HepG2 (cell line): ENCODE measurements at regions not wholly inside any gene's neighbourhood (a gene's known extent, or its start where the extent isn't known, plus 50 kb on each side); places are given as distances from the start of the nearest gene placed in this dataset.

Experiments used
- ATAC-seq: fragments of 200-7000 bp; cut with Tn5 transposase; 3 replicates; pipeline ENCODE4 v1.9.1; 2020; ENCODE audit warnings: mild to moderate bottlenecking, moderate library complexity
- BruUV-seq: library from RNA; stranded (reverse); fragments of 400-500 nt; replicated peaks from 2 replicates; lab custom pipeline; 2021; lab: Mats Ljungman, UMichigan
- CTCF ChIA-PET: fragments of 300-600 bp; formaldehyde crosslinking; extraction: SDS; loops from one replicate; lab custom pipeline; 2021; ENCODE audit warnings: low total read pairs, inconsistent platforms, low intra/inter-chr PET ratio; lab: Yijun Ruan, JAX
- POLR2A ChIA-PET: fragments of 350-600 bp; sonication (Branson Sonifier 250); formaldehyde crosslinking; loops from one replicate; lab custom pipeline; 2020; ENCODE audit warnings: antibody characterized with exemption, inconsistent platforms; lab: Yijun Ruan, JAX
- DNase-seq: peaks from one replicate; pipeline ENCODE4 v3.0.0-alpha.2; 2015; ENCODE audit warnings: low spot score
- FAIRE-seq: peaks from 3 replicates; lab custom pipeline; 2011; peaks lifted over from hg19 to GRCh38; lab: Jason Lieb, UNC
- H2AFZ ChIP-seq: one replicate; pipeline ENCODE4 v1.6.1; 2011; ENCODE audit warnings: low read length, inconsistent platforms
- H3K27ac ChIP-seq: fragments of 300-600 bp; 3 replicates; pipeline ENCODE4 v1.8.0; 2011; ENCODE audit warnings: mixed run types, mild to moderate bottlenecking, mixed read lengths, low read length, inconsistent platforms; ENCODE audit not compliant: insufficient read depth; ENCODE audit errors: extremely low read length
- H3K27me3 ChIP-seq, 2 experiments: fragments of 200-600 bp in 1 of 2; 2 replicates in 1 of 2; 3 replicates in 1 of 2; pipeline versions ENCODE4 v1.6.0 to v1.8.0; 2011; ENCODE audit warnings: low read length in 2 of 2, mild to moderate bottlenecking in 2 of 2, moderate library complexity in 2 of 2, inconsistent platforms in 1 of 2; ENCODE audit not compliant: insufficient read depth in 2 of 2, control insufficient read depth in 1 of 2
- H3K36me3 ChIP-seq, 2 experiments: fragments of 200-600 bp in 1 of 2; replicated peaks in 1 of 2; 2 replicates in 1 of 2; 3 replicates in 1 of 2; pipeline versions ENCODE4 v1.5.1 to v1.8.0; 2011; ENCODE audit warnings: low read length in 2 of 2, inconsistent platforms in 1 of 2; ENCODE audit not compliant: insufficient read depth in 2 of 2, control insufficient read depth in 1 of 2
- H3K4me1 ChIP-seq: 2 replicates; pipeline ENCODE4 v1.5.1; 2012; ENCODE audit warnings: low read length, inconsistent platforms; ENCODE audit not compliant: insufficient read depth
- H3K4me2 ChIP-seq: 2 replicates; pipeline ENCODE4 v1.6.0; 2011; ENCODE audit warnings: low read depth, low read length, inconsistent platforms
- H3K4me3 ChIP-seq, 3 experiments: fragments of 200-600 bp in 1 of 3; sonication (generic), shearing (Covaris generic) in 1 of 3; replicated peaks in 1 of 3; 2 replicates each; pipeline ENCODE4 v1.5.1; 2011 to 2016; ENCODE audit warnings: low read length in 3 of 3, inconsistent platforms in 2 of 3, low read depth in 2 of 3, mild to moderate bottlenecking in 2 of 3, control low read depth in 1 of 3, mixed read lengths in 1 of 3; ENCODE audit not compliant: insufficient read depth in 1 of 3
- H3K79me2 ChIP-seq: one replicate; pipeline ENCODE4 v1.6.1; 2011; ENCODE audit warnings: low read length, inconsistent platforms; ENCODE audit not compliant: insufficient read depth
- H3K9ac ChIP-seq: 2 replicates; pipeline ENCODE4 v1.6.0; 2011; ENCODE audit warnings: mild to moderate bottlenecking, low read depth, low read length, inconsistent platforms; ENCODE audit not compliant: insufficient read depth
- H3K9me3 ChIP-seq: 2 replicates; pipeline ENCODE4 v1.5.1; 2012; ENCODE audit warnings: mild to moderate bottlenecking, low read length
- H4K20me1 ChIP-seq: 2 replicates; pipeline ENCODE4 v1.6.0; 2011; ENCODE audit warnings: inconsistent platforms, mild to moderate bottlenecking, low read length, moderate library complexity; ENCODE audit not compliant: insufficient read depth
- AHDC1 ChIP-seq: sonication (generic); formaldehyde crosslinking; IDR thresholded peaks from 2 replicates; pipeline ENCODE4 v1.5.1; 2020; ENCODE audit warnings: mild to moderate bottlenecking, missing genetic modification reagents, borderline replicate concordance
- ATF7-NPFF ChIP-seq: sonication (generic); formaldehyde crosslinking; IDR thresholded peaks from 2 replicates; pipeline ENCODE4 v1.8.1; 2023; ENCODE audit warnings: mild to moderate bottlenecking, low read depth, missing genetic modification reagents, moderate library complexity
- DNMT3B ChIP-seq: conservative IDR thresholded peaks from 2 replicates; pipeline ENCODE4 v1.6.1; 2016; ENCODE audit warnings: missing biosample characterization, control low read depth
- ETV5 ChIP-seq: IDR thresholded peaks from 2 replicates; pipeline ENCODE4 v1.6.1; 2018; ENCODE audit warnings: missing biosample characterization, missing genetic modification reagents, inconsistent platforms, borderline replicate concordance
- ETV6 ChIP-seq: sonication (generic); formaldehyde crosslinking; conservative IDR thresholded peaks from 2 replicates; pipeline ENCODE4 v1.4.0; 2020; ENCODE audit warnings: missing genetic modification reagents
- GATAD1 ChIP-seq: IDR thresholded peaks from 2 replicates; pipeline ENCODE4 v1.6.1; 2016; ENCODE audit warnings: missing genetic modification reagents, missing compliant biosample characterization
- HOXA3 ChIP-seq: sonication (generic); formaldehyde crosslinking; IDR thresholded peaks from 2 replicates; pipeline ENCODE4 v1.5.0; 2020; ENCODE audit warnings: missing genetic modification reagents
- PRDM4 ChIP-seq: sonication (generic); formaldehyde crosslinking; IDR thresholded peaks from 2 replicates; pipeline ENCODE4 v1.9.0; 2021; ENCODE audit warnings: missing genetic modification reagents, borderline replicate concordance
- REL ChIP-seq: sonication (generic); formaldehyde crosslinking; conservative IDR thresholded peaks from 2 replicates; pipeline ENCODE4 v1.8.0; 2022; ENCODE audit warnings: mild to moderate bottlenecking, missing genetic modification reagents, moderate library complexity
- SMAD3 ChIP-seq: sonication (generic); formaldehyde crosslinking; IDR thresholded peaks from 2 replicates; pipeline ENCODE4 v1.4.0; 2020; ENCODE audit warnings: missing genetic modification reagents
- TFAP4 ChIP-seq: sonication (generic); IDR thresholded peaks from 2 replicates; pipeline ENCODE4 v1.6.1; 2016; ENCODE audit warnings: low read depth, borderline replicate concordance
- ZKSCAN5 ChIP-seq: sonication (generic); formaldehyde crosslinking; IDR thresholded peaks from 2 replicates; pipeline ENCODE4 v1.5.1; 2020; ENCODE audit warnings: mild to moderate bottlenecking, missing genetic modification reagents
- ZNF546 ChIP-seq: sonication (generic); formaldehyde crosslinking; conservative IDR thresholded peaks from 2 replicates; pipeline ENCODE4 v1.8.1; 2023; ENCODE audit warnings: mild to moderate bottlenecking, missing genetic modification reagents
- ZNF639 ChIP-seq: conservative IDR thresholded peaks from 2 replicates; pipeline ENCODE4 v1.6.1; 2018; ENCODE audit warnings: missing genetic modification reagents
- ZNF749 ChIP-seq: sonication (generic); formaldehyde crosslinking; IDR thresholded peaks from 2 replicates; pipeline ENCODE4 v1.8.0; 2022; ENCODE audit warnings: mild to moderate bottlenecking, missing genetic modification reagents, moderate library complexity, borderline replicate concordance
- WGBS: methylation state at CpG from one replicate; pipeline ENCODE4 v1.1.6; 2017; ENCODE audit warnings: low lambda C conversion rate; 5-methylcytosine and 5-hydroxymethylcytosine counted together
- in situ Hi-C: cut with HindIII; loops from 2 replicates; pipeline ENCODE4 v1.10.0; 2017; ENCODE audit warnings: low pct_unique_long_range_greater_than_20kb; ENCODE audit not compliant: extremely low pct_ligation_motif_present
- intact Hi-C: fragments of 100-400 bp; cut with micrococcal nuclease; formaldehyde crosslinking; loops from one replicate; pipeline ENCODE4 v1.10.0; 2022; ENCODE audit not compliant: unreplicated experiment

- Histone ChIP-seq H3K36me3 (no peaks in the 10 kb centered on the region), H3K4me1 (no peaks in the 10 kb centered on the region), H3K27me3 (no peaks in the 10 kb centered on the region), H3K4me3 (no peak overlapping the region), H4K20me1 (no peaks in the 10 kb centered on the region), H3K9ac (no peak overlapping the region), H3K27ac (no peak overlapping the region), H3K79me2 (no peaks in the 10 kb centered on the region), H3K4me2 (no peak overlapping the region), H3K9me3 (peaks cover 68% of the 10 kb centered on the region), H2AFZ (no peak overlapping the region)
- no TSS peak for BruUV-seq
- DNase-seq = no peak
- FAIRE-seq = no peak
- in situ Hi-C loops (no loop called here), intact Hi-C loops (no loop called here)
- ATAC-seq = no peak
- CTCF ChIA-PET = no interaction called here
- 19% methylated on average over 3 of the region's 3 CpGs for WGBS
- POLR2A ChIA-PET = no interaction called here
- TF ChIP-seq ETV6 (CRISPR knock-in tag) = no peak
- no peak for TF ChIP-seq ZNF749 (CRISPR knock-in tag)
- TF ChIP-seq HOXA3 (CRISPR knock-in tag) = no peak
- TF ChIP-seq ETV5 = no peak
- no peak for TF ChIP-seq SMAD3 (CRISPR knock-in tag)
- no peak for TF ChIP-seq ATF7-NPFF
- no peak for TF ChIP-seq PRDM4 (CRISPR knock-in tag)
- no peak for TF ChIP-seq ZNF546
- no peak for TF ChIP-seq ZKSCAN5 (CRISPR knock-in tag)
- TF ChIP-seq REL (CRISPR knock-in tag) = no peak
- TF ChIP-seq GATAD1 (CRISPR knock-in tag) = no peak
- TF ChIP-seq DNMT3B (CRISPR knock-in tag) = no peak
- TF ChIP-seq ZNF639 (CRISPR knock-in tag) = no peak
- TF ChIP-seq TFAP4 = no peak
- TF ChIP-seq AHDC1 (CRISPR knock-in tag) = no peak
Observed at GRCh38 chr1:239545466-239545865, 159.1 kb downstream of the CHRM3 start.
